PC-9 (cell line): ENCODE measurements at regions not wholly inside any gene's neighbourhood (a gene's known extent, or its start where the extent isn't known, plus 50 kb on each side); places are given as distances from the start of the nearest gene placed in this dataset.

ENCODE experiments used
- BruUV-seq: library from RNA; stranded (reverse); fragments of 400-500 nt; replicated peaks from 2 replicates; lab custom pipeline; 2021; lab: Mats Ljungman, UMichigan
- CTCF ChIA-PET: fragments of 300-600 bp; sonication (Branson Sonifier 250); formaldehyde crosslinking; loops from one replicate; lab custom pipeline; 2022; ENCODE audit warnings: antibody characterized with exemption; lab: Charles Lee
- POLR2A ChIA-PET: fragments of 300-600 bp; sonication (Branson Sonifier 250); formaldehyde crosslinking; loops from one replicate; lab custom pipeline; 2022; ENCODE audit warnings: antibody characterized with exemption; ENCODE audit not compliant: unreplicated experiment; lab: Charles Lee
- DNase-seq, 2 experiments: peaks; one replicate each; pipeline versions ENCODE4 v3.0.0 to v3.0.0-alpha.2; 2015 to 2022; ENCODE audit warnings: mixed read lengths in 1 of 2
- H2AFZ ChIP-seq: fragments of 200-600 bp; sonication (generic); 2 replicates; pipeline ENCODE4 v1.8.1; 2017; ENCODE audit warnings: antibody characterized with exemption
- H3F3A ChIP-seq: fragments of 200-600 bp; sonication (generic); 2 replicates; pipeline ENCODE4 v1.8.1; 2017; ENCODE audit warnings: antibody characterized with exemption, mild to moderate bottlenecking, low read depth; ENCODE audit not compliant: insufficient read depth
- H3K27ac ChIP-seq: fragments of 200-600 bp; sonication (generic); 2 replicates; pipeline ENCODE4 v1.6.1; 2016; ENCODE audit warnings: mixed run types
- H3K27me3 ChIP-seq: fragments of 200-600 bp; sonication (generic); 2 replicates; pipeline ENCODE4 v1.6.1; 2016; ENCODE audit warnings: low read depth, mixed run types; ENCODE audit not compliant: insufficient read depth
- H3K36me3 ChIP-seq: fragments of 200-600 bp; sonication (generic); 2 replicates; pipeline ENCODE4 v1.6.1; 2016; ENCODE audit warnings: low read depth, mixed run types
- H3K4me1 ChIP-seq: fragments of 200-600 bp; sonication (generic); replicated peaks from 2 replicates; pipeline ENCODE4 v1.6.1; 2016; ENCODE audit warnings: mixed run types; ENCODE audit not compliant: insufficient read depth
- H3K4me2 ChIP-seq: fragments of 200-600 bp; sonication (generic); 2 replicates; pipeline ENCODE4 v1.6.1; 2017; ENCODE audit warnings: mixed run types
- H3K4me3 ChIP-seq: fragments of 200-600 bp; sonication (generic); 2 replicates; pipeline ENCODE4 v1.6.1; 2016; ENCODE audit warnings: mixed run types
- H3K79me2 ChIP-seq: fragments of 200-600 bp; sonication (generic); 2 replicates; pipeline ENCODE4 v1.6.1; 2017; ENCODE audit warnings: low read depth, mixed run types
- H3K9me2 ChIP-seq: fragments of 200-600 bp; sonication (generic); 2 replicates; pipeline ENCODE4 v1.8.1; 2017; ENCODE audit warnings: mild to moderate bottlenecking; ENCODE audit not compliant: insufficient read depth
- H3K9me3 ChIP-seq: fragments of 200-600 bp; sonication (generic); 2 replicates; pipeline ENCODE4 v1.8.1; 2016; ENCODE audit warnings: low read depth; ENCODE audit not compliant: insufficient read depth
- H4K20me1 ChIP-seq: fragments of 200-600 bp; sonication (generic); 2 replicates; pipeline ENCODE4 v1.8.1; 2017; ENCODE audit not compliant: insufficient read depth
- EZH2 ChIP-seq: fragments of 200-600 bp; sonication (generic); IDR thresholded peaks from 2 replicates; pipeline ENCODE4 v1.8.0; 2017; ENCODE audit warnings: antibody characterized with exemption, low read depth
- intact Hi-C: fragments of 100-400 bp; cut with micrococcal nuclease; formaldehyde crosslinking; loops from one replicate; pipeline ENCODE4 v1.10.0; 2022; ENCODE audit not compliant: unreplicated experiment
- TF ChIP-seq, protein P1 (sequence below): fragments of 200-600 bp; sonication (generic); conservative IDR thresholded peaks from 2 replicates; pipeline ENCODE4 v1.6.1; 2017; ENCODE audit warnings: mixed run types, antibody characterized with exemption, mild to moderate bottlenecking, moderate library complexity

DNA sequence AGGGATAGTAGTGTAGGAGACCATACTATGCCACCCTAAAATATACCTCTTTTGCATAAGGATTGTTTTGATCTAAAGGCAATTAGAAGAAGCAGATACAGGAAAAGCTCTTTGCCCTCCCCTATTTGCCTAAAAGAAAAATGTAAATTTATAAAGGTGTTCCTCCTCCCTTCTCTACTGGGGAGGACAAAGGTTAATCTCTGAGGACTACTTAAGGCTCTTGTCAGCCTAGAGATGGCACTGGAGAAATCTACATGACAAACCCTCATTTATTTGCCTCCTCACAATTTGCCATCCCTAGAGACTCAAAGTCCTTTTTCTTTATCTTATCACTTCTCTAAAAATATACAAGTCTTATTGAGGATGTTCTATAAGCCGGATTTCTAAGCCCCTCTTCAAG lies 1021.8 kb downstream of the STPG2 start:
- ChIA-PET CTCF (no interaction called here), POLR2A (no interaction called here)
- H3K79me2 ChIP-seq = no peaks in the 10 kb centered on the region
- no peaks in the 10 kb centered on the region for H4K20me1 ChIP-seq
- no peaks in the 10 kb centered on the region for H3F3A ChIP-seq
- no TSS peak for BruUV-seq
- no peak for TF ChIP-seq EZH2
- TF ChIP-seq, protein P1, sequence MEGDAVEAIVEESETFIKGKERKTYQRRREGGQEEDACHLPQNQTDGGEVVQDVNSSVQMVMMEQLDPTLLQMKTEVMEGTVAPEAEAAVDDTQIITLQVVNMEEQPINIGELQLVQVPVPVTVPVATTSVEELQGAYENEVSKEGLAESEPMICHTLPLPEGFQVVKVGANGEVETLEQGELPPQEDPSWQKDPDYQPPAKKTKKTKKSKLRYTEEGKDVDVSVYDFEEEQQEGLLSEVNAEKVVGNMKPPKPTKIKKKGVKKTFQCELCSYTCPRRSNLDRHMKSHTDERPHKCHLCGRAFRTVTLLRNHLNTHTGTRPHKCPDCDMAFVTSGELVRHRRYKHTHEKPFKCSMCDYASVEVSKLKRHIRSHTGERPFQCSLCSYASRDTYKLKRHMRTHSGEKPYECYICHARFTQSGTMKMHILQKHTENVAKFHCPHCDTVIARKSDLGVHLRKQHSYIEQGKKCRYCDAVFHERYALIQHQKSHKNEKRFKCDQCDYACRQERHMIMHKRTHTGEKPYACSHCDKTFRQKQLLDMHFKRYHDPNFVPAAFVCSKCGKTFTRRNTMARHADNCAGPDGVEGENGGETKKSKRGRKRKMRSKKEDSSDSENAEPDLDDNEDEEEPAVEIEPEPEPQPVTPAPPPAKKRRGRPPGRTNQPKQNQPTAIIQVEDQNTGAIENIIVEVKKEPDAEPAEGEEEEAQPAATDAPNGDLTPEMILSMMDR = no peak
- no peak overlapping the region for H2AFZ ChIP-seq
- H3K4me3 ChIP-seq = no peak overlapping the region
- H3K4me1 ChIP-seq = no peaks in the 10 kb centered on the region
- H3K27ac ChIP-seq = no peak overlapping the region
- no peaks in the 10 kb centered on the region for H3K9me2 ChIP-seq
- H3K9me3 ChIP-seq = no peaks in the 10 kb centered on the region
- H3K36me3 ChIP-seq = no peaks in the 10 kb centered on the region
- no peaks in the 10 kb centered on the region for H3K27me3 ChIP-seq
- DNase-seq = no peak
- intact Hi-C loops = no loop called here
- no peak overlapping the region for H3K4me2 ChIP-seq

DNA sequence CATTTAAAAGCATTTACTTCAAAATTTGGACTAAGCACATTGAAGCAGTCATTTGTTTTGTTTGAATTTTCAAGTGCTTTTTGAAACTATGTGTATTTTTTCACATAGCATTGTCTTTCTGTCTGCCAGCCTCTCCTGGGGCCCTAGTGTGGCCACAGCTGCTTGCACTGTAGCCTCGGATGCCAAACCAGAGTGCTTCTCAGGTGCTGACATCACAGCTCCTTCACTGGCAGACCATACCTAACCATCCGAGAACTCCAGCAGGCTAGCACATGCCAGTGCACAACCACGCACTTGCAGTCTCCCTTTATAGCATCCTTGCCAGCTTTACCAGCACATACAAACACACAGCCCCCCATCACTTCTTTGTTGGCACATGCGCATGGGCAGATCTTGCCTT lies 1019.7 kb downstream of the STPG2 start:
- no TSS peak for BruUV-seq
- Histone ChIP-seq H3K4me1 (no peaks in the 10 kb centered on the region), H3K4me2 (no peak overlapping the region), H3K9me2 (no peaks in the 10 kb centered on the region), H3K36me3 (no peaks in the 10 kb centered on the region), H4K20me1 (no peaks in the 10 kb centered on the region), H3K27me3 (no peaks in the 10 kb centered on the region), H2AFZ (no peak overlapping the region), H3K27ac (no peak overlapping the region), H3K79me2 (no peaks in the 10 kb centered on the region), H3F3A (no peaks in the 10 kb centered on the region), H3K9me3 (no peaks in the 10 kb centered on the region), H3K4me3 (no peak overlapping the region)
- DNase-seq = no peak
- TF ChIP-seq, protein P1 = no peak
- TF ChIP-seq EZH2 = no peak
- intact Hi-C loops = no loop called here
- POLR2A ChIA-PET = no interaction called here
- CTCF ChIA-PET = no interaction called here

DNA sequence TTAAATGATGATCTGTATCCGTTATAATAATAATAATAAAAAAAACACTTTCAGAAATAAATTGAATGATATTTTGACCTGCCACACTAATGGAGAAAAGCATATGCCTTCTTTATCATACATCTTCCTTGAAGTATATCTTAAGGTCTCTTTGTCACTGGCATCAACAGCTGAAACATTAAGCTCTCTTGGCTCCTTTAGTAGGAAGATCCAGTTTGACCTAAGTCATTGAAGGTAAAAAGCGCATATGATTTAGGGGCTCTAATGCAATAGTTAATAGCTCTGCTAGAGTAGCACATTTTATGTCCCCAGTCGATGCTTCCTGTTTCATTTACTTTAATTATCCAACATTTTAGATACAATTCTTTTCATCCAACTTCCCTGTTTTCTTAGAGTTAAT lies 1010.8 kb downstream of the STPG2 start:
- no TSS peak for BruUV-seq
- no peaks in the 10 kb centered on the region for H3K9me2 ChIP-seq
- ChIA-PET CTCF (no interaction called here), POLR2A (no interaction called here)
- no peak overlapping the region for H3K4me3 ChIP-seq
- TF ChIP-seq EZH2 = no peak
- TF ChIP-seq, protein P1 = no peak
- H3K36me3 ChIP-seq = no peaks in the 10 kb centered on the region
- no peak for DNase-seq
- intact Hi-C loops = no loop called here
- H3K4me1 ChIP-seq = no peaks in the 10 kb centered on the region
- H3K27me3 ChIP-seq = no peaks in the 10 kb centered on the region
- H3K9me3 ChIP-seq = no peaks in the 10 kb centered on the region
- no peak overlapping the region for H3K4me2 ChIP-seq
- no peaks in the 10 kb centered on the region for H3K79me2 ChIP-seq
- no peak overlapping the region for H3K27ac ChIP-seq
- H3F3A ChIP-seq = no peaks in the 10 kb centered on the region
- H4K20me1 ChIP-seq = no peaks in the 10 kb centered on the region
- H2AFZ ChIP-seq = no peak overlapping the region
